Bronchial epithelial cell (primary cell): ENCODE measurements at regions not wholly inside any gene's neighbourhood (a gene's known extent, or its start where the extent isn't known, plus 50 kb on each side); places are given as distances from the start of the nearest gene placed in this dataset.
A peak's percentile ranks its signal among the peaks of the same experiment; 100 is the strongest.

Experiments used
- DNase-seq: peaks from one replicate; pipeline ENCODE4 v3.0.0-alpha.2; 2010; ENCODE audit warnings: low read depth
- FAIRE-seq: peaks from 2 replicates; lab custom pipeline; 2011; peaks lifted over from hg19 to GRCh38; lab: Jason Lieb, UNC
- H3K27me3 ChIP-seq: 2 replicates; pipeline ENCODE4 v1.5.1; 2011; ENCODE audit warnings: low read length; ENCODE audit not compliant: control insufficient read depth, insufficient read depth
- H3K36me3 ChIP-seq: 2 replicates; pipeline ENCODE4 v1.5.1; 2011; ENCODE audit warnings: low read length; ENCODE audit not compliant: control insufficient read depth, insufficient read depth
- H3K4me3 ChIP-seq: 2 replicates; pipeline ENCODE4 v1.5.1; 2011; ENCODE audit warnings: mild to moderate bottlenecking, low read depth, low read length, control low read depth
- CTCF ChIP-seq: IDR thresholded peaks from 2 replicates; pipeline ENCODE4 v1.5.1; 2011; ENCODE audit warnings: mild to moderate bottlenecking, moderate library complexity, low read length, control low read depth, inconsistent platforms; ENCODE audit not compliant: insufficient read depth, severe bottlenecking

- no peaks in the 10 kb centered on the region for H3K36me3 ChIP-seq
- no peaks in the 10 kb centered on the region for H3K27me3 ChIP-seq
- no peak for TF ChIP-seq CTCF
- FAIRE-seq (no peak), DNase-seq (no peak)
- H3K4me3 ChIP-seq, result no peak overlapping the region
These were observed 87.8 kb upstream of the NRIP1 start for GRCh38 chr21:15152591-15152990.

DNA sequence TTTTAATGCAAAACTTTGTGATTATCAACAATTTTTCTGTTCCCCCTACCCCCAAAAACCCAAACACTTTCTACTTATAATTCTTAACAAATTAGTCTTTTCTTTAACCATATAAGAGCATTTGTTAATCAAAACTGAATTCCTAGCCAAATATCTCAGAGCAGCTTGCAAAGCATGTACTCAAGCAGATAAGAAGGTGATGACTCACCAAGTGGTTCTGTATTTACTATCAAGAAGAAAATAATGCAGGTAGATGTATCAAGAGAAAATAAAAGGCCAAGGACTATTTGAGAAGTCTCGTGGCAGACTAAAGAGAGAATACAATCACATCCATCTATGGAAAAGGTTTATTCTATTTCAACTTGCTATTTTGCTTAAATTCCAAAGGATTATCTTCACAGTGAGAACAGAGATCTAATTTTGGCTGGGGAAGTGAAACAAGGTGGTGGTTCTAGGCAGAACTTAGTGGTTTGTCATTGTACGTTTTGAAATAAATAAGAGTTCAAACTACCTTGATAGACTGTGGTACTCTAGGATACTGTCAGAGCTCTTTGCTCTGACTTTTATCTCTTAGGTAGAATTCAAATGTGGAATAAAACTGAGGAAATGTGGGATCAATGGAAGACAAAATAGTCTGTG is 94.7 kb upstream of the NRIP1 start:
- no peak for FAIRE-seq
- peak; percentile 61 for DNase-seq
- H3K36me3 ChIP-seq, result no peaks in the 10 kb centered on the region
- no peak overlapping the region for H3K4me3 ChIP-seq
- H3K27me3 ChIP-seq, result no peaks in the 10 kb centered on the region
- TF ChIP-seq CTCF, result no peak

- no peaks in the 10 kb centered on the region for H3K36me3 ChIP-seq
- no peak overlapping the region for H3K4me3 ChIP-seq
- no peak for DNase-seq
- FAIRE-seq, result no peak
- TF ChIP-seq CTCF, result no peak
- H3K27me3 ChIP-seq, result no peaks in the 10 kb centered on the region
These were observed 95.3 kb upstream of the NRIP1 start for GRCh38 chr21:15160136-15160535.

DNA sequence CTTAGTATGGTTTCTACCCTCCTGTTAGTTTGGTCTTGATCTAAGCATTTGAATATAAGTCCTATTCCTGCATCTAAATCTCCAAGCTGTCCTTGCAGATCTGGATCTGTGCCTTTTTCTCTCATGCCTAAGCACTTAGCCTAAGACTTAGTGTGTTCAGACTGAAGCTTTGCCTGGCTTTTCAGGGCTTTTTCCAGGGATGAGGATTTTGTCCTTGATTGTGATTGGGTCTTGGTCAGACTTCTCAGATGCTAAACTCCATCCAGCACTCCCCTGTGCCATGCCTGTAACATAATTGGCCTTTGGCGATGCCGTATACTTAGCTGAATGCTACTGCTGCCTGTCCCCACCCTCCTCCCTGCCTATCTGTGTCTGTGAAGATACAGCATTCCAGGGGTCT is 98.1 kb upstream of the NRIP1 start:
- no peak for DNase-seq
- H3K4me3 ChIP-seq, result no peak overlapping the region
- no peaks in the 10 kb centered on the region for H3K27me3 ChIP-seq
- H3K36me3 ChIP-seq, result no peaks in the 10 kb centered on the region
- no peak for FAIRE-seq
- TF ChIP-seq CTCF, result no peak

DNA sequence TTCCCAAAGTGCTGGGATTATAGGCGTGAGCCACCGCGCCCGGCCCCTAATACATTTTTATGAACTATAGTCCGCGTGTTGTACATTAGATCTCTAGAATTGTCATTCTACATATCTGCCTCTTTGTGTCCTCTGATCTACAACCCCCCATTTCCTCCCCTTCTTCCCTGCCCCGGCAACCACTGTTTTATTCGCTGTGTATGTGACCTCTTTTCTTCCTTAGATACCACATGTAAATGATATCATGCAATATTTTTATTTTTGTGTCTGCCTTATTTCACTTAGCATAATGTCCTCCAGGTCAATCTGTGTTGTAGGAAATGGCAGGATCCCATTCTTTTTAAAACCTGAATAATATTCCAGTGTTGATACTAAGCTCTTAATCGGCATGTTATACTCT is 99.5 kb upstream of the NRIP1 start:
- DNase-seq (no peak), FAIRE-seq (no peak)
- Histone ChIP-seq H3K36me3 (no peaks in the 10 kb centered on the region), H3K4me3 (no peak overlapping the region), H3K27me3 (no peaks in the 10 kb centered on the region)
- TF ChIP-seq CTCF, result no peak
